ENCODE measurements at regions not wholly inside any gene's neighbourhood (a gene's known extent, or its start where the extent isn't known, plus 50 kb on each side); places are given as distances from the start of the nearest gene placed in this dataset.
A peak's percentile ranks its signal among the peaks of the same experiment; 100 is the strongest.

- Histone ChIP-seq H2AFZ (ENCODE audit: low read length) (no peak overlapping the region), H3K9me3 (ENCODE audit: insufficient read depth in 2 of 2, low read depth in 1 of 2, low read length in 1 of 2) (no peaks in the 10 kb centered on the region; a peak in 1 of 4 replicates), H3K4me1 (replicated peaks in 1 of 4; ENCODE audit: control insufficient read depth in 3 of 4, insufficient read depth in 4 of 4, low read length in 3 of 4) (no peaks in the 10 kb centered on the region), H3K56ac (replicated peaks; ENCODE audit: insufficient read length, low read depth, low read length) (no peak overlapping the region), H3K23ac (ENCODE audit: insufficient read length) (no peak overlapping the region), H2BK15ac (ENCODE audit: low read length) (no peak overlapping the region), H2BK5ac (ENCODE audit: low read depth, low read length) (no peak overlapping the region), H4K20me1 (replicated peaks in 1 of 2; ENCODE audit: control insufficient read depth in 1 of 2, insufficient read depth in 2 of 2, low read length in 2 of 2) (no peaks in the 10 kb centered on the region), H3K79me2 (ENCODE audit: control insufficient read depth in 1 of 2, insufficient read depth in 2 of 2, low read length in 2 of 2) (no peaks in the 10 kb centered on the region), H2BK12ac (ENCODE audit: low read depth, low read length) (no peak overlapping the region), H3K14ac (ENCODE audit: insufficient read length) (no peak overlapping the region), H3K4me2 (ENCODE audit: insufficient read depth in 1 of 2, low read depth in 2 of 2, low read length in 2 of 2) (no peak overlapping the region), H2BK120ac (replicated peaks; ENCODE audit: low read depth, low read length) (no peak overlapping the region), H4K5ac (ENCODE audit: insufficient read length, low read depth, low read length) (no peak overlapping the region), H3K36me3 (ENCODE audit: control insufficient read depth in 2 of 4, insufficient read depth in 4 of 4, low read length in 3 of 4) (no peaks in the 10 kb centered on the region), H4K8ac (ENCODE audit: extremely low read depth, insufficient read depth, low read length) (no peak overlapping the region), H3K27ac (ENCODE audit: low read depth, low read length) (no peak overlapping the region), H3K79me1 (ENCODE audit: low read depth, low read length) (no peaks in the 10 kb centered on the region), H3K4ac (replicated peaks; ENCODE audit: insufficient read length, low read depth, low read length) (no peak overlapping the region), H3K18ac (ENCODE audit: extremely low read depth, low read length) (no peak overlapping the region), H2BK20ac (ENCODE audit: low read length) (no peak overlapping the region), H4K91ac (replicated peaks; ENCODE audit: insufficient read length, low read length) (no peak overlapping the region), H3K27me3 (replicated peaks in 1 of 4; ENCODE audit: control insufficient read depth in 3 of 4, extremely low read depth in 1 of 4, insufficient read depth in 3 of 4, low read length in 3 of 4) (no peaks in the 10 kb centered on the region), H2AK5ac (ENCODE audit: low read depth, low read length) (no peak overlapping the region), H3K9ac (replicated peaks in 1 of 4; ENCODE audit: extremely low read depth in 1 of 4, low read depth in 3 of 4, low read length in 3 of 4) (no peak overlapping the region), H3K23me2 (ENCODE audit: low read depth, low read length) (no peaks in the 10 kb centered on the region), H3K4me3 (ENCODE audit: extremely low read depth in 1 of 4, insufficient read depth in 2 of 4, low read depth in 3 of 4, low read length in 4 of 4) (no peak overlapping the region)
- 54% methylated on average over 2 of the region's 2 CpGs; no CpG with 5 or more reads in 1 of the 2 experiments for WGBS, 2 experiments (ENCODE audit: extremely low coverage in 1 of 2, insufficient coverage in 1 of 2, insufficient read length in 1 of 2, insufficient replicate concordance in 2 of 2, low coverage in 1 of 2, low lambda C conversion rate in 2 of 2, missing lambda C conversion rate in 1 of 2)
- DNase-seq (ENCODE audit: low read depth in 1 of 2, low spot score in 2 of 2): peak; percentile 27 to 71
- ChIA-PET CTCF (ENCODE audit: partially characterized antibody) (interaction anchor here (0.6 to 8.5 kb wide), 49 partner anchors 8 to 1004 kb away, joined by 3 to 62 read pairs (median 4); no protein-coding TSS in a partner anchor), POLR2A (ENCODE audit: partially characterized antibody) (interaction anchor here (0.8 kb wide), 1 partner anchor 43 kb away, joined by 3 read pairs; no protein-coding TSS in a partner anchor)
- TF ChIP-seq SRF (IDR thresholded peaks at IDR 0.05; ENCODE audit: low read depth, low read length) (no peak), TEAD4 (IDR thresholded peaks at IDR 0.05; ENCODE audit: low read depth, low read length) (peak; percentile 66), CTCF (IDR thresholded peaks at IDR 0.05; ENCODE audit: control extremely low read depth in 1 of 3, insufficient read depth in 1 of 3, low read depth in 1 of 3, low read length in 3 of 3) (peak; percentile 44 to 86 (median 80)), TAF7 (optimal IDR thresholded peaks at IDR 0.05; ENCODE audit: borderline replicate concordance, low read depth, low read length) (no peak), RAD21 (IDR thresholded peaks at IDR 0.05 in 1 of 2, conservative IDR thresholded peaks at IDR 0.05 in 1 of 2; ENCODE audit: low read depth in 2 of 2, low read length in 2 of 2) (peak; percentile 98)
- FAIRE-seq: peak; percentile 85
Measured at GRCh38 chr13:60329221-60329923, 67.6 kb upstream of the TDRD3 start.
